ENCODE measurements at regions not wholly inside any gene's neighbourhood (a gene's known extent, or its start where the extent isn't known, plus 50 kb on each side); places are given as distances from the start of the nearest gene placed in this dataset.

- no peak for DNase-seq
Observed at GRCh38 chr3:28835249-28835648, 445.6 kb upstream of the RBMS3 start.

GRCh38 chr3:28835751-28836150 lies 445.1 kb upstream of the RBMS3 start:
- DNase-seq: no peak

GRCh38 chr3:28836199-28836598 lies 444.7 kb upstream of the RBMS3 start:
- DNase-seq: no peak

GRCh38 chr3:28840976-28841376 lies 439.9 kb upstream of the RBMS3 start:
- DNase-seq: peak; percentile 67

GRCh38 chr3:28841441-28841840 lies 439.4 kb upstream of the RBMS3 start:
- peak; percentile 21 for DNase-seq

- no peak for DNase-seq
Observed at GRCh38 chr3:28844298-28845005, 436.4 kb upstream of the RBMS3 start.

GRCh38 chr3:28845006-28845324 lies 435.9 kb upstream of the RBMS3 start:
- no peak for DNase-seq

- DNase-seq: no peak
Observed at GRCh38 chr3:28846971-28847478, 433.8 kb upstream of the RBMS3 start.

- no peak for DNase-seq
Observed at GRCh38 chr3:28847736-28848135, 433.1 kb upstream of the RBMS3 start.

GRCh38 chr3:28850186-28850585 lies 430.7 kb upstream of the RBMS3 start:
- DNase-seq: no peak

- no peak for DNase-seq
Observed at GRCh38 chr3:28853830-28854229, 427.0 kb upstream of the RBMS3 start.

- no peak for DNase-seq
Observed at GRCh38 chr3:28856796-28857195, 424.1 kb upstream of the RBMS3 start.

GRCh38 chr3:28859897-28860296 lies 421.0 kb upstream of the RBMS3 start:
- DNase-seq: no peak

- DNase-seq: no peak
Observed at GRCh38 chr3:28860307-28860706, 420.6 kb upstream of the RBMS3 start.

GRCh38 chr3:28863186-28863585 lies 417.7 kb upstream of the RBMS3 start:
- DNase-seq: no peak

GRCh38 chr3:28867836-28868235 lies 413.0 kb upstream of the RBMS3 start:
- DNase-seq: no peak

- no peak for DNase-seq
Observed at GRCh38 chr3:28868897-28869296, 412.0 kb upstream of the RBMS3 start.

- no peak for DNase-seq
Observed at GRCh38 chr3:28877912-28878311, 403.0 kb upstream of the RBMS3 start.

- DNase-seq: no peak
Observed at GRCh38 chr3:28890373-28890772, 390.5 kb upstream of the RBMS3 start.

- no peak for DNase-seq
Observed at GRCh38 chr3:28891485-28891884, 389.4 kb upstream of the RBMS3 start.

GRCh38 chr3:28900301-28900700 lies 380.6 kb upstream of the RBMS3 start:
- DNase-seq: no peak

- DNase-seq: no peak
Observed at GRCh38 chr3:28901018-28901417, 379.9 kb upstream of the RBMS3 start.

- no peak for DNase-seq
Observed at GRCh38 chr3:28903171-28903601, 377.7 kb upstream of the RBMS3 start.

- DNase-seq: no peak
Observed at GRCh38 chr3:28905798-28906197, 375.1 kb upstream of the RBMS3 start.
